ENCODE measurements at regions not wholly inside any gene's neighbourhood (a gene's known extent, or its start where the extent isn't known, plus 50 kb on each side); places are given as distances from the start of the nearest gene placed in this dataset.

- TF ChIP-seq EZH2 (IDR thresholded peaks at IDR 0.05; ENCODE audit: borderline replicate concordance, low read depth, low read length, poor library complexity, severe bottlenecking), result no peak
- TF ChIP-seq CTCF (conservative IDR thresholded peaks at IDR 0.05; ENCODE audit: low read depth, low read length), result no peak
Measured at GRCh38 chr5:120088836-120089235, 375.3 kb upstream of the PRR16 start.
